SK-N-MC (cell line): ENCODE measurements at regions not wholly inside any gene's neighbourhood (a gene's known extent, or its start where the extent isn't known, plus 50 kb on each side); places are given as distances from the start of the nearest gene placed in this dataset.

ENCODE experiments used
- EZH2 ChIP-seq: fragments of 200-600 bp; sonication (generic); IDR thresholded peaks from one replicate; pipeline ENCODE4 v1.6.1; 2017; ENCODE audit warnings: antibody characterized with exemption
- FOXP2 ChIP-seq: optimal IDR thresholded peaks from 2 replicates; pipeline ENCODE3; 2011; ENCODE audit warnings: mild to moderate bottlenecking, moderate library complexity; ENCODE audit not compliant: insufficient read depth; ENCODE audit errors: extremely low read length, control extremely low read depth
- POLR2AphosphoS5 ChIP-seq: IDR thresholded peaks from 2 replicates; pipeline ENCODE4 v1.6.1; 2012; ENCODE audit warnings: mild to moderate bottlenecking, low read depth, low read length, borderline replicate concordance

DNA sequence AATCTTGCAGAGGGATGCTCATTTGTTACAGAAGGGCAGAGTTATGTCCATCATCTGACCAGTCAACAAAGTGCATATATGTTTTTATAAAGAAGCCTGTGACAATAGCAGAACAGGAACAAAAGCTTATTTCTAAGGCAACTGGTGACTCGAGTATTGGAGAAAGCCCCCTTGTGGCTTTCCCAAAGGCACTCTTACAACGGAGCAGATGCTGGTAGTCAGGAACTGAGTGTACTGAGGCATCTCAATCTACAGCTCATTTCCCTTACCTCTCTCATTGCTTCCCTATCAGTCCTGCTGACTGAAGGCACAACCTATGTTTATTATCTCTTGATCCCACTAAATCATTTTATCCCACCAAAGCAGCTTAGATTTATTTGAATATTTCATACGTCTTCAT, 557.1 kb upstream of the CHAC2 start:
- TF ChIP-seq POLR2AphosphoS5 (no peak), FOXP2 (no peak), EZH2 (no peak)
